KMS-11 (cell line): ENCODE measurements at regions not wholly inside any gene's neighbourhood (a gene's known extent, or its start where the extent isn't known, plus 50 kb on each side); places are given as distances from the start of the nearest gene placed in this dataset.

Experiments used
- H2AFZ ChIP-seq: fragments of 200-600 bp; sonication (generic); 2 replicates; pipeline ENCODE4 v1.6.1; 2016; ENCODE audit warnings: antibody characterized with exemption, mixed run types, low read depth
- H3K27ac ChIP-seq: fragments of 200-600 bp; sonication (generic); 2 replicates; pipeline ENCODE4 v1.6.1; 2016; ENCODE audit warnings: mild to moderate bottlenecking, mixed run types
- H3K27me3 ChIP-seq: fragments of 200-600 bp; sonication (generic); 2 replicates; pipeline ENCODE4 v1.6.1; 2017; ENCODE audit warnings: mild to moderate bottlenecking, low read depth, mixed run types, moderate library complexity; ENCODE audit not compliant: insufficient read depth
- H3K36me3 ChIP-seq: fragments of 200-600 bp; sonication (generic); 2 replicates; pipeline ENCODE4 v1.6.1; 2017; ENCODE audit warnings: mild to moderate bottlenecking, mixed run types; ENCODE audit not compliant: insufficient read depth
- H3K4me1 ChIP-seq: fragments of 200-600 bp; sonication (generic); 2 replicates; pipeline ENCODE4 v1.6.1; 2016; ENCODE audit warnings: mild to moderate bottlenecking, low read depth, mixed run types; ENCODE audit not compliant: poor library complexity, severe bottlenecking
- H3K4me2 ChIP-seq: fragments of 200-600 bp; sonication (generic); 2 replicates; pipeline ENCODE4 v1.7.0; 2016; ENCODE audit warnings: mild to moderate bottlenecking, mixed run types
- H3K4me3 ChIP-seq: fragments of 200-600 bp; sonication (generic); IDR thresholded peaks from 2 replicates; pipeline ENCODE4 v1.6.1; 2017; ENCODE audit warnings: low read depth, low read length, mixed read lengths; ENCODE audit not compliant: insufficient read depth
- H3K79me2 ChIP-seq: fragments of 200-600 bp; sonication (generic); 2 replicates; pipeline ENCODE4 v1.6.1; 2016; ENCODE audit warnings: low read depth, mixed run types; ENCODE audit not compliant: insufficient read depth
- H3K9ac ChIP-seq: fragments of 200-600 bp; sonication (generic); 2 replicates; pipeline ENCODE4 v1.6.1; 2016; ENCODE audit warnings: mild to moderate bottlenecking, mixed run types
- H4K20me1 ChIP-seq: fragments of 200-600 bp; sonication (generic); 2 replicates; pipeline ENCODE4 v1.6.1; 2016; ENCODE audit warnings: mild to moderate bottlenecking, mixed run types; ENCODE audit not compliant: insufficient read depth
- CTCF ChIP-seq: fragments of 200-600 bp; sonication (generic); conservative IDR thresholded peaks from 2 replicates; pipeline ENCODE4 v1.6.1; 2017; ENCODE audit warnings: low read depth, mild to moderate bottlenecking, antibody characterized with exemption, low read length, moderate library complexity, mixed read lengths

- no peak for TF ChIP-seq CTCF
- Histone ChIP-seq H3K27ac (no peak overlapping the region), H2AFZ (no peak overlapping the region), H3K4me2 (no peak overlapping the region), H4K20me1 (no peaks in the 10 kb centered on the region), H3K4me1 (no peaks in the 10 kb centered on the region), H3K36me3 (no peaks in the 10 kb centered on the region), H3K27me3 (no peaks in the 10 kb centered on the region), H3K9ac (no peak overlapping the region), H3K79me2 (no peaks in the 10 kb centered on the region), H3K4me3 (no peak overlapping the region)
Measured at GRCh38 chr9:73280113-73280512, 128.4 kb downstream of the ANXA1 start.

GRCh38 chr9:73284377-73284776 is 132.7 kb downstream of the ANXA1 start:
- no peak overlapping the region for H2AFZ ChIP-seq
- no peak overlapping the region for H3K27ac ChIP-seq
- no peaks in the 10 kb centered on the region for H3K79me2 ChIP-seq
- H3K27me3 ChIP-seq: no peaks in the 10 kb centered on the region
- no peak overlapping the region for H3K4me2 ChIP-seq
- no peaks in the 10 kb centered on the region for H3K4me1 ChIP-seq
- H4K20me1 ChIP-seq: no peaks in the 10 kb centered on the region
- no peak overlapping the region for H3K9ac ChIP-seq
- TF ChIP-seq CTCF: no peak
- H3K4me3 ChIP-seq: no peak overlapping the region
- H3K36me3 ChIP-seq: no peaks in the 10 kb centered on the region

- Histone ChIP-seq H4K20me1 (no peaks in the 10 kb centered on the region), H3K79me2 (no peaks in the 10 kb centered on the region), H3K4me1 (no peaks in the 10 kb centered on the region), H2AFZ (no peak overlapping the region), H3K4me2 (no peak overlapping the region), H3K27me3 (no peaks in the 10 kb centered on the region), H3K4me3 (no peak overlapping the region), H3K36me3 (no peaks in the 10 kb centered on the region), H3K9ac (no peak overlapping the region), H3K27ac (no peak overlapping the region)
- no peak for TF ChIP-seq CTCF
Measured at GRCh38 chr9:73294336-73294735, 142.7 kb downstream of the ANXA1 start.

GRCh38 chr9:73325983-73326382 is 174.3 kb downstream of the ANXA1 start:
- H2AFZ ChIP-seq: no peak overlapping the region
- H4K20me1 ChIP-seq: no peaks in the 10 kb centered on the region
- H3K27ac ChIP-seq: no peak overlapping the region
- no peak overlapping the region for H3K4me3 ChIP-seq
- H3K9ac ChIP-seq: no peak overlapping the region
- H3K27me3 ChIP-seq: no peaks in the 10 kb centered on the region
- H3K79me2 ChIP-seq: no peaks in the 10 kb centered on the region
- peak overlapping the region; percentile 6; the same call in 1 of the 2 replicates for H3K4me2 ChIP-seq
- TF ChIP-seq CTCF: no peak
- peaks cover 29% of the 10 kb centered on the region for H3K4me1 ChIP-seq
- H3K36me3 ChIP-seq: no peaks in the 10 kb centered on the region
